Endodermal cell (in vitro differentiated cells): ENCODE measurements at regions not wholly inside any gene's neighbourhood (a gene's known extent, or its start where the extent isn't known, plus 50 kb on each side); places are given as distances from the start of the nearest gene placed in this dataset.

Source experiments
- DNase-seq: peaks from one replicate; pipeline ENCODE4 v3.0.0-alpha.2; 2017
- H3K27ac ChIP-seq: 2 replicates; pipeline ENCODE4 v1.5.1; 2013; ENCODE audit warnings: mild to moderate bottlenecking, low read depth, low read length, moderate library complexity
- H3K27me3 ChIP-seq: 2 replicates; pipeline ENCODE4 v1.6.1; 2013; ENCODE audit warnings: mild to moderate bottlenecking, low read length, moderate library complexity; ENCODE audit not compliant: insufficient read depth, control insufficient read depth, poor library complexity, severe bottlenecking
- H3K36me3 ChIP-seq: 2 replicates; pipeline ENCODE4 v1.7.0; 2013; ENCODE audit warnings: mild to moderate bottlenecking, low read length, moderate library complexity; ENCODE audit not compliant: control insufficient read depth, insufficient read depth
- H3K4me1 ChIP-seq: one replicate; pipeline ENCODE4 v1.7.0; 2013; ENCODE audit warnings: low read length; ENCODE audit not compliant: control insufficient read depth, insufficient read depth
- H3K4me3 ChIP-seq: 2 replicates; pipeline ENCODE4 v1.5.1; 2013; ENCODE audit warnings: mild to moderate bottlenecking, low read length, moderate library complexity
- H3K9ac ChIP-seq: 2 replicates; pipeline ENCODE4 v1.6.1; 2013; ENCODE audit warnings: mild to moderate bottlenecking, low read length, moderate library complexity; ENCODE audit not compliant: poor library complexity, severe bottlenecking; ENCODE audit errors: extremely low read depth
- H3K9me3 ChIP-seq: 2 replicates; pipeline ENCODE4 v1.6.1; 2013; ENCODE audit warnings: mild to moderate bottlenecking, low read length, moderate library complexity; ENCODE audit not compliant: control insufficient read depth
- H3K27ac Mint-ChIP-seq: 2 replicates; pipeline ENCODE4 v1.8.0; 2020; ENCODE audit warnings: mixed read lengths
- H3K27me3 Mint-ChIP-seq: 2 replicates; pipeline ENCODE4 v1.8.0; 2021; ENCODE audit warnings: mild to moderate bottlenecking, mixed read lengths; ENCODE audit not compliant: insufficient read depth
- H3K36me3 Mint-ChIP-seq: 2 replicates; pipeline ENCODE4 v1.8.0; 2020; ENCODE audit warnings: low read depth, mixed read lengths
- H3K4me1 Mint-ChIP-seq: 2 replicates; pipeline ENCODE4 v1.8.0; 2020; ENCODE audit warnings: mixed read lengths
- H3K4me3 Mint-ChIP-seq: 2 replicates; pipeline ENCODE4 v1.8.0; 2020; ENCODE audit warnings: mild to moderate bottlenecking, moderate library complexity, mixed read lengths
- H3K9me3 Mint-ChIP-seq: 2 replicates; pipeline ENCODE4 v1.8.0; 2020; ENCODE audit warnings: mild to moderate bottlenecking, mixed read lengths
- CTCF ChIP-seq: fragments of 200-600 bp; sonication (generic); conservative IDR thresholded peaks from 2 replicates; pipeline ENCODE4 v1.5.0; 2021; ENCODE audit warnings: antibody characterized with exemption, mild to moderate bottlenecking
- WGBS, 2 experiments: methylation state at CpG; one replicate each; pipeline versions ENCODE4 v1.1.5 to v1.1.7; 2013; ENCODE audit warnings: missing lambda C conversion rate in 2 of 2, mixed read lengths in 1 of 2; ENCODE audit not compliant: insufficient coverage in 1 of 2, insufficient read length in 1 of 2; 5-methylcytosine and 5-hydroxymethylcytosine counted together

- H3K27me3 ChIP-seq = no peaks in the 10 kb centered on the region
- no peaks in the 10 kb centered on the region for H3K36me3 ChIP-seq
- DNase-seq = no peak
- H3K27me3 Mint-ChIP-seq = peaks cover 10% of the 10 kb centered on the region
- no peak overlapping the region for H3K9ac ChIP-seq
- H3K4me1 Mint-ChIP-seq = peaks cover 12% of the 10 kb centered on the region
- no peak overlapping the region for H3K4me3 Mint-ChIP-seq
- no peak overlapping the region for H3K4me3 ChIP-seq
- peaks cover 8% of the 10 kb centered on the region for H3K4me1 ChIP-seq
- H3K27ac Mint-ChIP-seq = no peak overlapping the region
- no peak overlapping the region for H3K27ac ChIP-seq
- no peak for TF ChIP-seq CTCF
- 93% methylated on average over 1 of the region's 1 CpG; no CpG with 5 or more reads in 1 of the 2 experiments for WGBS, 2 experiments
- H3K9me3 Mint-ChIP-seq = peaks cover 10% of the 10 kb centered on the region
- H3K36me3 Mint-ChIP-seq = no peaks in the 10 kb centered on the region
- H3K9me3 ChIP-seq = peaks cover 6% of the 10 kb centered on the region
Observed at GRCh38 chr1:233547726-233548125, 66.2 kb upstream of the KCNK1 start.

GRCh38 chr1:233549404-233549803 is 64.5 kb upstream of the KCNK1 start:
- Mint-ChIP-seq H3K4me1 (no peaks in the 10 kb centered on the region), H3K9me3 (peaks cover 10% of the 10 kb centered on the region), H3K4me3 (no peak overlapping the region), H3K27me3 (peaks cover 8% of the 10 kb centered on the region), H3K27ac (no peak overlapping the region), H3K36me3 (no peaks in the 10 kb centered on the region)
- DNase-seq = no peak
- no peaks in the 10 kb centered on the region for H3K36me3 ChIP-seq
- no peak for TF ChIP-seq CTCF
- H3K4me3 ChIP-seq = no peak overlapping the region
- WGBS, 2 experiments = 68% methylated on average over 2 of the region's 2 CpGs; no CpG with 5 or more reads in 1 of the 2 experiments
- H3K4me1 ChIP-seq = no peaks in the 10 kb centered on the region
- H3K27me3 ChIP-seq = no peaks in the 10 kb centered on the region
- no peak overlapping the region for H3K9ac ChIP-seq
- H3K9me3 ChIP-seq = peaks cover 6% of the 10 kb centered on the region
- H3K27ac ChIP-seq = no peak overlapping the region

- Mint-ChIP-seq H3K27ac (no peak overlapping the region), H3K4me1 (no peaks in the 10 kb centered on the region), H3K27me3 (peaks cover 5% of the 10 kb centered on the region), H3K36me3 (no peaks in the 10 kb centered on the region), H3K9me3 (peaks cover 10% of the 10 kb centered on the region), H3K4me3 (no peak overlapping the region)
- no peak for DNase-seq
- Histone ChIP-seq H3K9ac (no peak overlapping the region), H3K27me3 (no peaks in the 10 kb centered on the region), H3K4me1 (no peaks in the 10 kb centered on the region), H3K9me3 (peaks cover 6% of the 10 kb centered on the region), H3K36me3 (no peaks in the 10 kb centered on the region), H3K27ac (no peak overlapping the region), H3K4me3 (no peak overlapping the region)
- WGBS, 2 experiments = 94 to 100% methylated on average over 2 to 3 of the region's 3 CpGs
- no peak for TF ChIP-seq CTCF
Observed at GRCh38 chr1:233549917-233550316, 64.0 kb upstream of the KCNK1 start.
